K562 (cell line): ENCODE measurements at regions not wholly inside any gene's neighbourhood (a gene's known extent, or its start where the extent isn't known, plus 50 kb on each side); places are given as distances from the start of the nearest gene placed in this dataset.

Source experiments
- ATAC-seq: fragments of 200-7000 bp; cut with Tn5 transposase; 3 replicates; pipeline ENCODE4 v1.9.1; 2020; ENCODE audit warnings: moderate library complexity
- BruUV-seq: library from RNA; stranded (reverse); fragments of 400-500 nt; replicated peaks from 2 replicates; lab custom pipeline; 2021; lab: Mats Ljungman, UMichigan
- CTCF ChIA-PET: fragments of 300-600 bp; formaldehyde crosslinking; extraction: SDS; loops from one replicate; lab custom pipeline; 2021; ENCODE audit warnings: low intra/inter-chr PET ratio; lab: Yijun Ruan, JAX
- POLR2A ChIA-PET: fragments of 300-600, 350-650 bp; sonication (Branson Sonifier 250); formaldehyde crosslinking; extraction: SDS; loops from one replicate; lab custom pipeline; 2021; ENCODE audit warnings: antibody characterized with exemption, inconsistent platforms; lab: Yijun Ruan, JAX
- DNase-seq, 4 experiments: peaks; one replicate each; pipeline versions ENCODE4 v3.0.0 to v3.0.0-alpha.2; 2011 to 2018; ENCODE audit warnings: low spot score in 3 of 4, mixed read lengths in 3 of 4; ENCODE audit errors: extremely low read depth in 1 of 4
- FAIRE-seq: peaks from 2 replicates; lab custom pipeline; 2011; peaks lifted over from hg19 to GRCh38; lab: Jason Lieb, UNC
- H2AFZ ChIP-seq: 2 replicates; pipeline ENCODE4 v1.6.0; 2011; ENCODE audit warnings: low read depth, low read length, control low read depth, inconsistent platforms
- H3K27ac ChIP-seq: fragments of 200-600 bp; 3 replicates; pipeline ENCODE4 v1.8.0; 2011; ENCODE audit warnings: low read depth, mild to moderate bottlenecking, control low read depth, inconsistent platforms, low read length, moderate library complexity, mixed read lengths; ENCODE audit errors: extremely low read depth
- H3K27me3 ChIP-seq, 2 experiments: fragments of 300-600 bp in 1 of 2; 2 replicates in 1 of 2; 3 replicates in 1 of 2; pipeline versions ENCODE4 v1.6.0 to v1.8.0; 2011; ENCODE audit warnings: inconsistent platforms in 2 of 2, low read length in 2 of 2, mild to moderate bottlenecking in 1 of 2, mixed read lengths in 1 of 2, moderate library complexity in 1 of 2; ENCODE audit not compliant: control insufficient read depth in 2 of 2, insufficient read depth in 2 of 2
- H3K36me3 ChIP-seq: fragments of 300-600 bp; 3 replicates; pipeline ENCODE4 v1.8.0; 2011; ENCODE audit warnings: mild to moderate bottlenecking, low read length, inconsistent platforms; ENCODE audit not compliant: control insufficient read depth, insufficient read depth
- H3K4me1 ChIP-seq, 2 experiments: fragments of 200-600 bp in 1 of 2; replicated peaks in 1 of 2; 2 replicates in 1 of 2; 3 replicates in 1 of 2; pipeline versions ENCODE4 v1.5.1 to v1.8.0; 2011; ENCODE audit warnings: inconsistent platforms in 2 of 2, low read length in 2 of 2, mild to moderate bottlenecking in 1 of 2, mixed read lengths in 1 of 2, moderate library complexity in 1 of 2; ENCODE audit not compliant: control insufficient read depth in 2 of 2, insufficient read depth in 2 of 2
- H3K4me2 ChIP-seq: 2 replicates; pipeline ENCODE4 v1.6.1; 2011; ENCODE audit warnings: low read length, control low read depth, inconsistent platforms, mixed read lengths; ENCODE audit not compliant: insufficient read depth
- H3K4me3 ChIP-seq: fragments of 200-600 bp; sonication (generic), shearing (Covaris generic); 2 replicates; pipeline ENCODE4 v1.5.1; 2016; ENCODE audit warnings: control low read depth, inconsistent platforms
- H3K79me2 ChIP-seq: fragments of 200-600 bp; 3 replicates; pipeline ENCODE4 v1.8.0; 2011; ENCODE audit warnings: low read length, inconsistent platforms; ENCODE audit not compliant: control insufficient read depth, insufficient read depth
- H3K9ac ChIP-seq, 2 experiments: 2 replicates each; pipeline versions ENCODE4 v1.6.0 to v1.6.1; 2011; ENCODE audit warnings: low read depth in 2 of 2, low read length in 2 of 2, control low read depth in 1 of 2, inconsistent platforms in 1 of 2, mild to moderate bottlenecking in 1 of 2, mixed read lengths in 1 of 2; ENCODE audit not compliant: insufficient read depth in 1 of 2
- H3K9me1 ChIP-seq: one replicate; pipeline ENCODE4 v1.6.0; 2011; ENCODE audit warnings: inconsistent platforms, mild to moderate bottlenecking, low read length, moderate library complexity; ENCODE audit not compliant: control insufficient read depth, insufficient read depth
- H3K9me3 ChIP-seq: replicated peaks from 2 replicates; pipeline ENCODE4 v1.5.1; 2011; ENCODE audit warnings: low read depth, low read length, inconsistent platforms; ENCODE audit not compliant: control insufficient read depth, insufficient read depth
- H4K20me1 ChIP-seq: replicated peaks from 2 replicates; pipeline ENCODE4 v1.6.1; 2011; ENCODE audit warnings: low read length, inconsistent platforms, mixed read lengths; ENCODE audit not compliant: control insufficient read depth, insufficient read depth
- CEBPB ChIP-seq: fragments of 450-650 bp; IDR thresholded peaks from 2 replicates; pipeline ENCODE4 v1.6.1; 2016; ENCODE audit warnings: missing genetic modification characterization, missing compliant biosample characterization
- EGR1 ChIP-seq: fragments of 450-650 bp; conservative IDR thresholded peaks from 2 replicates; pipeline ENCODE4 v1.6.1; 2017; ENCODE audit warnings: mild to moderate bottlenecking
- FOXK1 ChIP-seq: sonication (generic); formaldehyde crosslinking; IDR thresholded peaks from 2 replicates; pipeline ENCODE4 v1.8.0; 2022; ENCODE audit warnings: missing genetic modification reagents, mild to moderate bottlenecking, borderline replicate concordance
- KDM5B ChIP-seq: fragments of 200-600 bp; sonication (generic); IDR thresholded peaks from 2 replicates; pipeline ENCODE4 v1.6.1; 2012; ENCODE audit warnings: low read depth, mild to moderate bottlenecking, moderate library complexity, low read length, control low read depth, inconsistent platforms; ENCODE audit not compliant: insufficient replicate concordance
- MCM5 ChIP-seq: fragments of 450-650 bp; IDR thresholded peaks from 2 replicates; pipeline ENCODE4 v1.6.1; 2016; ENCODE audit warnings: low read depth
- MECOM ChIP-seq: fragments of 250-450 bp; sonication (Bioruptor Pico); IDR thresholded peaks from 2 replicates; pipeline ENCODE4 v1.8.0; 2022; ENCODE audit warnings: inconsistent platforms
- NR2C2 ChIP-seq, 2 experiments: fragments of 200-800 bp in 1 of 2; sonication (Bioruptor generic) in 1 of 2; sonication (generic) in 1 of 2; formaldehyde crosslinking in 1 of 2; IDR thresholded peaks; 2 replicates each; pipeline versions ENCODE4 v1.6.1 to v1.8.0; 2016 to 2022; ENCODE audit warnings: mild to moderate bottlenecking in 1 of 2, missing compliant biosample characterization in 1 of 2, missing genetic modification characterization in 1 of 2, missing genetic modification reagents in 1 of 2
- SAFB ChIP-seq: fragments of 200-400 bp; formaldehyde crosslinking; IDR thresholded peaks from 2 replicates; pipeline ENCODE4 v1.6.1; 2017; ENCODE audit warnings: low read depth, low read length, borderline replicate concordance
- SPI1 ChIP-seq: IDR thresholded peaks from 2 replicates; pipeline ENCODE4 v1.6.1; 2011; ENCODE audit warnings: low read depth, low read length, control low read depth, borderline replicate concordance
- SREBF1 ChIP-seq: fragments of 150-350 bp; IDR thresholded peaks from 2 replicates; pipeline ENCODE4 v1.6.1; 2014; ENCODE audit warnings: antibody characterized with exemption, low read depth, low read length, borderline replicate concordance
- SRSF1 ChIP-seq: fragments of 200-400 bp; formaldehyde crosslinking; IDR thresholded peaks from 2 replicates; pipeline ENCODE4 v1.6.1; 2017; ENCODE audit warnings: mild to moderate bottlenecking, low read depth, low read length, moderate library complexity
- STAT5B ChIP-seq: fragments of 250-450 bp; sonication (Bioruptor Pico); IDR thresholded peaks from 2 replicates; pipeline ENCODE4 v1.8.0; 2021; ENCODE audit warnings: mild to moderate bottlenecking, inconsistent platforms
- THRB ChIP-seq: fragments of 450-650 bp; formaldehyde crosslinking; conservative IDR thresholded peaks from 2 replicates; pipeline ENCODE4 v1.4.0; 2022; ENCODE audit warnings: mild to moderate bottlenecking, missing genetic modification characterization
- U2AF2 ChIP-seq: fragments of 200-400 bp; formaldehyde crosslinking; optimal IDR thresholded peaks from 2 replicates; pipeline ENCODE3; 2017; ENCODE audit warnings: low read depth, mild to moderate bottlenecking, low read length
- ZNF175 ChIP-seq: fragments of 200-800 bp; sonication (Bioruptor generic); IDR thresholded peaks from 2 replicates; pipeline ENCODE4 v1.6.1; 2016; ENCODE audit warnings: low read depth, mild to moderate bottlenecking, missing genetic modification characterization, missing compliant biosample characterization
- ZNF274 ChIP-seq: IDR thresholded peaks from 2 replicates; pipeline ENCODE4 v1.6.1; 2011; ENCODE audit warnings: low read depth, mild to moderate bottlenecking, low read length, moderate library complexity, borderline replicate concordance
- ZNF707 ChIP-seq: fragments of 250-450 bp; sonication (Bioruptor Pico); conservative IDR thresholded peaks from 2 replicates; pipeline ENCODE4 v1.8.0; 2022; ENCODE audit warnings: inconsistent platforms, mild to moderate bottlenecking, moderate library complexity
- WGBS: fragments of 100-300 bp; shearing (Covaris generic); methylation state at CpG from one replicate; pipeline ENCODE4 v1.1.6; 2016; ENCODE audit warnings: low coverage, mixed read lengths; ENCODE audit not compliant: insufficient coverage; ENCODE audit errors: missing lambda C conversion rate; 5-methylcytosine and 5-hydroxymethylcytosine counted together
- in situ Hi-C: fragments of 300-500 bp; cut with MboI; formaldehyde crosslinking; loops from 4 replicates; pipeline ENCODE4 v1.15.0; 2018; ENCODE audit warnings: inconsistent platforms, mixed read lengths
- intact Hi-C: fragments of 100-400 bp; cut with micrococcal nuclease; formaldehyde crosslinking; loops from 2 replicates; pipeline ENCODE4 v1.14.2; 2022

- no peaks in the 10 kb centered on the region for H4K20me1 ChIP-seq
- no peaks in the 10 kb centered on the region for H3K36me3 ChIP-seq
- H3K4me2 ChIP-seq: no peak overlapping the region
- no peaks in the 10 kb centered on the region for H3K4me1 ChIP-seq
- no peaks in the 10 kb centered on the region for H3K27me3 ChIP-seq
- DNase-seq (no peak), FAIRE-seq (no peak)
- H3K4me3 ChIP-seq: no peak overlapping the region
- H3K9ac ChIP-seq: no peak overlapping the region
- intact Hi-C loops (no loop called here), in situ Hi-C loops (no loop called here)
- H3K79me2 ChIP-seq: no peaks in the 10 kb centered on the region
- H3K9me3 ChIP-seq: no peaks in the 10 kb centered on the region
- no peak overlapping the region for H3K27ac ChIP-seq
- POLR2A ChIA-PET: interaction anchor here (0.6 kb wide), 1 partner anchor 122 kb away, joined by 3 read pairs; no protein-coding TSS in a partner anchor
- TF ChIP-seq ZNF274: no peak
- TF ChIP-seq, all 486 proteins: peak for 0
- 5% methylated on average over 6 of the region's 6 CpGs for WGBS
- no peak overlapping the region for H2AFZ ChIP-seq
- ATAC-seq: no peak
- no peaks in the 10 kb centered on the region for H3K9me1 ChIP-seq
- BruUV-seq: no TSS peak
- CTCF ChIA-PET: no interaction called here
Measured at GRCh38 chr21:24204641-24205040, 1402.6 kb downstream of the MRPL39 start.

GRCh38 chr21:24200052-24200451 lies 1407.2 kb downstream of the MRPL39 start:
- Histone ChIP-seq H3K9ac (no peak overlapping the region), H3K79me2 (no peaks in the 10 kb centered on the region), H3K36me3 (no peaks in the 10 kb centered on the region), H3K9me3 (no peaks in the 10 kb centered on the region), H3K9me1 (no peaks in the 10 kb centered on the region), H3K27me3 (no peaks in the 10 kb centered on the region), H3K4me2 (no peak overlapping the region), H3K4me1 (no peaks in the 10 kb centered on the region), H3K27ac (no peak overlapping the region), H2AFZ (peak overlapping the region; percentile 7; the same call in 1 of the 2 replicates), H3K4me3 (no peak overlapping the region), H4K20me1 (no peaks in the 10 kb centered on the region)
- ChIA-PET POLR2A (no interaction called here), CTCF (no interaction called here)
- WGBS: 4% methylated on average over 2 of the region's 2 CpGs
- in situ Hi-C loops (no loop called here), intact Hi-C loops (no loop called here)
- ATAC-seq (peak; percentile 33; the same call in 1 of the 3 replicates), FAIRE-seq (no peak), DNase-seq (no peak)
- BruUV-seq: no TSS peak
- TF ChIP-seq NR2C2 (CRISPR knock-in tag; IDR thresholded peaks at IDR 0.05): no peak
- no peak for TF ChIP-seq NR2C2 (tag; IDR thresholded peaks at IDR 0.05)
- TF ChIP-seq FOXK1 (CRISPR knock-in tag): no peak
- TF ChIP-seq STAT5B (CRISPR knock-in tag): no peak
- no peak for TF ChIP-seq SRSF1
- no peak for TF ChIP-seq ZNF707 (CRISPR knock-in tag)
- TF ChIP-seq U2AF2: no peak
- no peak for TF ChIP-seq SAFB
- TF ChIP-seq SPI1: no peak
- no peak for TF ChIP-seq EGR1
- no peak for TF ChIP-seq KDM5B
- TF ChIP-seq CEBPB (tag): no peak
- TF ChIP-seq SREBF1: no peak
- no peak for TF ChIP-seq MCM5
- TF ChIP-seq ZNF175 (CRISPR knock-in tag): no peak
- TF ChIP-seq THRB (CRISPR knock-in tag): no peak
- no peak for TF ChIP-seq MECOM (CRISPR knock-in tag)
